NT2/D1 (cell line): ENCODE measurements at regions not wholly inside any gene's neighbourhood (a gene's known extent, or its start where the extent isn't known, plus 50 kb on each side); places are given as distances from the start of the nearest gene placed in this dataset.

ENCODE experiments used
- DNase-seq: peaks from one replicate; pipeline ENCODE4 v3.0.0-alpha.2; 2011; ENCODE audit warnings: low read depth, low spot score
- H3K27me3 ChIP-seq: 2 replicates; pipeline ENCODE4 v1.6.0; 2011; ENCODE audit warnings: mild to moderate bottlenecking; ENCODE audit not compliant: insufficient read length, insufficient read depth
- H3K36me3 ChIP-seq: 2 replicates; pipeline ENCODE4 v1.6.1; 2011; ENCODE audit warnings: mild to moderate bottlenecking, low read length, mixed read lengths; ENCODE audit not compliant: insufficient read depth, insufficient read length
- H3K4me1 ChIP-seq: 2 replicates; pipeline ENCODE4 v1.5.1; 2011; ENCODE audit not compliant: insufficient read depth, insufficient read length
- H3K4me3 ChIP-seq: 2 replicates; pipeline ENCODE4 v1.5.1; 2011; ENCODE audit warnings: low read depth; ENCODE audit not compliant: insufficient read length
- H3K9ac ChIP-seq: 2 replicates; pipeline ENCODE4 v1.6.0; 2011; ENCODE audit warnings: low read depth; ENCODE audit not compliant: insufficient read length
- H3K9me3 ChIP-seq: 2 replicates; pipeline ENCODE4 v1.5.1; 2011; ENCODE audit warnings: mild to moderate bottlenecking, low read length; ENCODE audit not compliant: insufficient read depth
- SUZ12 ChIP-seq: IDR thresholded peaks from 2 replicates; pipeline ENCODE4 v1.6.1; 2011; ENCODE audit not compliant: insufficient read length, insufficient read depth; ENCODE audit errors: extremely low read depth
- YY1 ChIP-seq: IDR thresholded peaks from 2 replicates; pipeline ENCODE4 v1.6.1; 2011; ENCODE audit not compliant: insufficient read length, insufficient read depth
- ZNF274 ChIP-seq: IDR thresholded peaks from 2 replicates; pipeline ENCODE4 v1.6.1; 2011; ENCODE audit warnings: mild to moderate bottlenecking, low read depth, low read length

- no peak overlapping the region for H3K4me3 ChIP-seq
These were observed 279.5 kb downstream of the ZNF326 start for GRCh38 chr1:90274376-90274775.

GRCh38 chr1:90273241-90273774 is 278.4 kb downstream of the ZNF326 start:
- no peaks in the 10 kb centered on the region for H3K4me1 ChIP-seq
- H3K4me3 ChIP-seq = no peak overlapping the region
- DNase-seq = no peak
- H3K27me3 ChIP-seq = no peaks in the 10 kb centered on the region
- TF ChIP-seq ZNF274 (no peak), YY1 (no peak), SUZ12 (no peak)
- no peak overlapping the region for H3K9ac ChIP-seq
- no peaks in the 10 kb centered on the region for H3K36me3 ChIP-seq
- H3K9me3 ChIP-seq = no peaks in the 10 kb centered on the region

More at GRCh38 chr1:90274376-90274775, 279.5 kb downstream of the ZNF326 start:
- no peak for DNase-seq
- no peaks in the 10 kb centered on the region for H3K4me1 ChIP-seq
- TF ChIP-seq YY1 (no peak), ZNF274 (no peak), SUZ12 (no peak)
- no peak overlapping the region for H3K9ac ChIP-seq
- no peaks in the 10 kb centered on the region for H3K27me3 ChIP-seq
- H3K9me3 ChIP-seq = no peaks in the 10 kb centered on the region
- H3K36me3 ChIP-seq = no peaks in the 10 kb centered on the region

- no peak for DNase-seq
- H3K4me1 ChIP-seq = no peaks in the 10 kb centered on the region
- H3K4me3 ChIP-seq = no peak overlapping the region
- no peaks in the 10 kb centered on the region for H3K36me3 ChIP-seq
- no peaks in the 10 kb centered on the region for H3K27me3 ChIP-seq
- no peaks in the 10 kb centered on the region for H3K9me3 ChIP-seq
- TF ChIP-seq YY1 (no peak), ZNF274 (no peak), SUZ12 (no peak)
- H3K9ac ChIP-seq = no peak overlapping the region
These were observed 267.9 kb downstream of the ZNF326 start for GRCh38 chr1:90262791-90263190.

- Histone ChIP-seq H3K9ac (no peak overlapping the region), H3K4me1 (no peaks in the 10 kb centered on the region), H3K27me3 (no peaks in the 10 kb centered on the region), H3K36me3 (no peaks in the 10 kb centered on the region), H3K9me3 (no peaks in the 10 kb centered on the region), H3K4me3 (no peak overlapping the region)
- no peak for TF ChIP-seq YY1
- no peak for TF ChIP-seq SUZ12
- TF ChIP-seq ZNF274 = no peak
- no peak for DNase-seq
These were observed 267.4 kb downstream of the ZNF326 start for GRCh38 chr1:90262286-90262685.

- Histone ChIP-seq H3K9ac (no peak overlapping the region), H3K9me3 (no peaks in the 10 kb centered on the region), H3K36me3 (no peaks in the 10 kb centered on the region), H3K27me3 (no peaks in the 10 kb centered on the region), H3K4me1 (no peaks in the 10 kb centered on the region), H3K4me3 (no peak overlapping the region)
- TF ChIP-seq ZNF274 (no peak), SUZ12 (no peak), YY1 (no peak)
- no peak for DNase-seq
These were observed 251.2 kb downstream of the ZNF326 start for GRCh38 chr1:90246069-90246468.

- Histone ChIP-seq H3K36me3 (no peaks in the 10 kb centered on the region), H3K4me1 (no peaks in the 10 kb centered on the region), H3K27me3 (no peaks in the 10 kb centered on the region), H3K9ac (no peak overlapping the region), H3K9me3 (no peaks in the 10 kb centered on the region), H3K4me3 (no peak overlapping the region)
- DNase-seq = no peak
- TF ChIP-seq SUZ12 = no peak
- no peak for TF ChIP-seq ZNF274
- no peak for TF ChIP-seq YY1
These were observed 241.6 kb downstream of the ZNF326 start for GRCh38 chr1:90236493-90236892.

GRCh38 chr1:90223401-90223800 is 228.5 kb downstream of the ZNF326 start:
- H3K9me3 ChIP-seq = peaks cover 30% of the 10 kb centered on the region
- H3K36me3 ChIP-seq = no peaks in the 10 kb centered on the region
- no peak overlapping the region for H3K4me3 ChIP-seq
- no peak overlapping the region for H3K9ac ChIP-seq
- no peaks in the 10 kb centered on the region for H3K27me3 ChIP-seq
- no peak for DNase-seq
- TF ChIP-seq SUZ12 (no peak), ZNF274 (no peak)
- no peaks in the 10 kb centered on the region for H3K4me1 ChIP-seq
